ENCODE measurements at regions not wholly inside any gene's neighbourhood (a gene's known extent, or its start where the extent isn't known, plus 50 kb on each side); places are given as distances from the start of the nearest gene placed in this dataset.
"Not testable (repeated sequence)": the region's sequence is repeated elsewhere in the genome, so short reads cannot be mapped to it uniquely, and the experiment has no call there.

GRCh38 chr1:238408737-238409136 is 518.0 kb upstream of the ZP4 start:
- no peak for FAIRE-seq
- DNase-seq (ENCODE audit: insufficient read length, low spot score), result no peak

GRCh38 chr1:238406098-238406860 is 515.6 kb upstream of the ZP4 start:
- no peak for DNase-seq (ENCODE audit: insufficient read length, low spot score)
- FAIRE-seq, result no peak

GRCh38 chr1:238404921-238405320 is 514.2 kb upstream of the ZP4 start:
- FAIRE-seq (no peak), DNase-seq (ENCODE audit: insufficient read length, low spot score) (no peak)

GRCh38 chr1:238404481-238404880 is 513.8 kb upstream of the ZP4 start:
- no peak for FAIRE-seq

GRCh38 chr1:238401144-238401543 is 510.4 kb upstream of the ZP4 start:
- FAIRE-seq, result no peak
- DNase-seq (ENCODE audit: insufficient read length, low spot score), result no peak

More at GRCh38 chr1:238404481-238404880, 513.8 kb upstream of the ZP4 start:
- no peak for DNase-seq (ENCODE audit: insufficient read length, low spot score)

GRCh38 chr1:238399558-238399957 is 508.8 kb upstream of the ZP4 start:
- no peak for FAIRE-seq
- DNase-seq (ENCODE audit: insufficient read length, low spot score), result no peak

- no peak for DNase-seq (ENCODE audit: insufficient read length, low spot score)
- FAIRE-seq, result no peak
Observed at GRCh38 chr1:238396140-238396539, 505.4 kb upstream of the ZP4 start.

GRCh38 chr1:238384381-238384780 is 493.7 kb upstream of the ZP4 start:
- DNase-seq (ENCODE audit: insufficient read length, low spot score) (no peak), FAIRE-seq (no peak)

GRCh38 chr1:238380167-238380566 is 489.4 kb upstream of the ZP4 start:
- no peak for DNase-seq (ENCODE audit: insufficient read length, low spot score)
- FAIRE-seq, result no peak

GRCh38 chr1:238379446-238379845 is 488.7 kb upstream of the ZP4 start:
- FAIRE-seq; DNase-seq (ENCODE audit: insufficient read length, low spot score): not testable (repeated sequence)

GRCh38 chr1:238377280-238377919 is 486.7 kb upstream of the ZP4 start:
- DNase-seq (ENCODE audit: insufficient read length, low spot score) (no peak), FAIRE-seq (no peak)

GRCh38 chr1:238370599-238370998 is 479.9 kb upstream of the ZP4 start:
- DNase-seq (ENCODE audit: insufficient read length, low spot score) (no peak), FAIRE-seq (no peak)

GRCh38 chr1:238364214-238364892 is 473.6 kb upstream of the ZP4 start:
- FAIRE-seq, result no peak
- DNase-seq (ENCODE audit: insufficient read length, low spot score), result no peak

GRCh38 chr1:238360474-238360873 is 469.8 kb upstream of the ZP4 start:
- FAIRE-seq (no peak), DNase-seq (ENCODE audit: insufficient read length, low spot score) (no peak)

- no peak for FAIRE-seq
- DNase-seq (ENCODE audit: insufficient read length, low spot score), result no peak
Observed at GRCh38 chr1:238350471-238350870, 459.7 kb upstream of the ZP4 start.

GRCh38 chr1:238346340-238346739 is 455.6 kb upstream of the ZP4 start:
- FAIRE-seq (no peak), DNase-seq (ENCODE audit: insufficient read length, low spot score) (no peak)

- no peak for DNase-seq (ENCODE audit: insufficient read length, low spot score)
Observed at GRCh38 chr1:238345837-238346236, 455.1 kb upstream of the ZP4 start.

GRCh38 chr1:238343852-238344251 is 453.1 kb upstream of the ZP4 start:
- DNase-seq (ENCODE audit: insufficient read length, low spot score), result no peak
- FAIRE-seq, result no peak

More at GRCh38 chr1:238345837-238346236, 455.1 kb upstream of the ZP4 start:
- FAIRE-seq, result no peak

- DNase-seq (ENCODE audit: insufficient read length, low spot score) (no peak), FAIRE-seq (no peak)
Observed at GRCh38 chr1:238341395-238341794, 450.7 kb upstream of the ZP4 start.

GRCh38 chr1:238340989-238341388 is 450.3 kb upstream of the ZP4 start:
- FAIRE-seq (no peak), DNase-seq (ENCODE audit: insufficient read length, low spot score) (no peak)

GRCh38 chr1:238336531-238336930 is 445.8 kb upstream of the ZP4 start:
- no peak for FAIRE-seq
- DNase-seq (ENCODE audit: insufficient read length, low spot score), result no peak

- FAIRE-seq, result no peak
Observed at GRCh38 chr1:238334170-238334569, 443.4 kb upstream of the ZP4 start.

More at GRCh38 chr1:238334170-238334569, 443.4 kb upstream of the ZP4 start:
- DNase-seq (ENCODE audit: insufficient read length, low spot score), result no peak
